Embryonic facial prominence (tissue), 1 donor: ENCODE measurements at regions not wholly inside any gene's neighbourhood (a gene's known extent, or its start where the extent isn't known, plus 50 kb on each side); places are given as distances from the start of the nearest gene placed in this dataset.

Experiments used
- DNase-seq: peaks from one replicate; pipeline ENCODE4 v3.0.0-alpha.2; 2016; ENCODE audit errors: extremely low spot score

GRCh38 chr12:124489915-124490583 is 77.4 kb downstream of the NCOR2 start:
- DNase-seq, result no peak

- no peak for DNase-seq
These were observed 78.2 kb downstream of the NCOR2 start for GRCh38 chr12:124489220-124489619.

- DNase-seq, result no peak
These were observed 78.9 kb downstream of the NCOR2 start for GRCh38 chr12:124488520-124488919.

GRCh38 chr12:124487834-124488165 is 79.6 kb downstream of the NCOR2 start:
- no peak for DNase-seq

GRCh38 chr12:124487066-124487833 is 80.2 kb downstream of the NCOR2 start:
- DNase-seq, result no peak

- DNase-seq, result no peak
These were observed 81.0 kb downstream of the NCOR2 start for GRCh38 chr12:124486346-124486963.

GRCh38 chr12:124485371-124485770 is 82.0 kb downstream of the NCOR2 start:
- no peak for DNase-seq

GRCh38 chr12:124484526-124484953 is 82.9 kb downstream of the NCOR2 start:
- no peak for DNase-seq

GRCh38 chr12:124484067-124484466 is 83.3 kb downstream of the NCOR2 start:
- DNase-seq, result no peak

- no peak for DNase-seq
These were observed 84.3 kb downstream of the NCOR2 start for GRCh38 chr12:124482901-124483799.

GRCh38 chr12:124482567-124482893 is 84.9 kb downstream of the NCOR2 start:
- DNase-seq, result no peak

GRCh38 chr12:124481772-124482566 is 85.4 kb downstream of the NCOR2 start:
- no peak for DNase-seq

- no peak for DNase-seq
These were observed 86.1 kb downstream of the NCOR2 start for GRCh38 chr12:124481257-124481750.

- DNase-seq, result no peak
These were observed 86.7 kb downstream of the NCOR2 start for GRCh38 chr12:124480469-124481256.

- no peak for DNase-seq
These were observed 87.5 kb downstream of the NCOR2 start for GRCh38 chr12:124479680-124480468.

GRCh38 chr12:124478985-124479645 is 88.3 kb downstream of the NCOR2 start:
- no peak for DNase-seq

GRCh38 chr12:124478416-124478815 is 89.0 kb downstream of the NCOR2 start:
- no peak for DNase-seq

GRCh38 chr12:124477107-124477915 is 90.1 kb downstream of the NCOR2 start:
- no peak for DNase-seq
